HepG2 (cell line): ENCODE measurements at regions not wholly inside any gene's neighbourhood (a gene's known extent, or its start where the extent isn't known, plus 50 kb on each side); places are given as distances from the start of the nearest gene placed in this dataset.

Experiments used
- ATAC-seq: fragments of 200-7000 bp; cut with Tn5 transposase; 3 replicates; pipeline ENCODE4 v1.9.1; 2020; ENCODE audit warnings: mild to moderate bottlenecking, moderate library complexity
- BruUV-seq: library from RNA; stranded (reverse); fragments of 400-500 nt; replicated peaks from 2 replicates; lab custom pipeline; 2021; lab: Mats Ljungman, UMichigan
- CTCF ChIA-PET: fragments of 300-600 bp; formaldehyde crosslinking; extraction: SDS; loops from one replicate; lab custom pipeline; 2021; ENCODE audit warnings: low total read pairs, inconsistent platforms, low intra/inter-chr PET ratio; lab: Yijun Ruan, JAX
- POLR2A ChIA-PET: fragments of 350-600 bp; sonication (Branson Sonifier 250); formaldehyde crosslinking; loops from one replicate; lab custom pipeline; 2020; ENCODE audit warnings: antibody characterized with exemption, inconsistent platforms; lab: Yijun Ruan, JAX
- DNase-seq: peaks from one replicate; pipeline ENCODE4 v3.0.0-alpha.2; 2015; ENCODE audit warnings: low spot score
- FAIRE-seq: peaks from 3 replicates; lab custom pipeline; 2011; peaks lifted over from hg19 to GRCh38; lab: Jason Lieb, UNC
- H2AFZ ChIP-seq: one replicate; pipeline ENCODE4 v1.6.1; 2011; ENCODE audit warnings: low read length, inconsistent platforms
- H3K27ac ChIP-seq: fragments of 300-600 bp; 3 replicates; pipeline ENCODE4 v1.8.0; 2011; ENCODE audit warnings: mixed run types, mild to moderate bottlenecking, mixed read lengths, low read length, inconsistent platforms; ENCODE audit not compliant: insufficient read depth; ENCODE audit errors: extremely low read length
- H3K27me3 ChIP-seq, 2 experiments: fragments of 200-600 bp in 1 of 2; 2 replicates in 1 of 2; 3 replicates in 1 of 2; pipeline versions ENCODE4 v1.6.0 to v1.8.0; 2011; ENCODE audit warnings: low read length in 2 of 2, mild to moderate bottlenecking in 2 of 2, moderate library complexity in 2 of 2, inconsistent platforms in 1 of 2; ENCODE audit not compliant: insufficient read depth in 2 of 2, control insufficient read depth in 1 of 2
- H3K36me3 ChIP-seq, 2 experiments: fragments of 200-600 bp in 1 of 2; replicated peaks in 1 of 2; 2 replicates in 1 of 2; 3 replicates in 1 of 2; pipeline versions ENCODE4 v1.5.1 to v1.8.0; 2011; ENCODE audit warnings: low read length in 2 of 2, inconsistent platforms in 1 of 2; ENCODE audit not compliant: insufficient read depth in 2 of 2, control insufficient read depth in 1 of 2
- H3K4me1 ChIP-seq: 2 replicates; pipeline ENCODE4 v1.5.1; 2012; ENCODE audit warnings: low read length, inconsistent platforms; ENCODE audit not compliant: insufficient read depth
- H3K4me2 ChIP-seq: 2 replicates; pipeline ENCODE4 v1.6.0; 2011; ENCODE audit warnings: low read depth, low read length, inconsistent platforms
- H3K4me3 ChIP-seq, 3 experiments: fragments of 200-600 bp in 1 of 3; sonication (generic), shearing (Covaris generic) in 1 of 3; replicated peaks in 1 of 3; 2 replicates each; pipeline ENCODE4 v1.5.1; 2011 to 2016; ENCODE audit warnings: low read length in 3 of 3, inconsistent platforms in 2 of 3, low read depth in 2 of 3, mild to moderate bottlenecking in 2 of 3, control low read depth in 1 of 3, mixed read lengths in 1 of 3; ENCODE audit not compliant: insufficient read depth in 1 of 3
- H3K79me2 ChIP-seq: one replicate; pipeline ENCODE4 v1.6.1; 2011; ENCODE audit warnings: low read length, inconsistent platforms; ENCODE audit not compliant: insufficient read depth
- H3K9ac ChIP-seq: 2 replicates; pipeline ENCODE4 v1.6.0; 2011; ENCODE audit warnings: mild to moderate bottlenecking, low read depth, low read length, inconsistent platforms; ENCODE audit not compliant: insufficient read depth
- H3K9me3 ChIP-seq: 2 replicates; pipeline ENCODE4 v1.5.1; 2012; ENCODE audit warnings: mild to moderate bottlenecking, low read length
- H4K20me1 ChIP-seq: 2 replicates; pipeline ENCODE4 v1.6.0; 2011; ENCODE audit warnings: inconsistent platforms, mild to moderate bottlenecking, low read length, moderate library complexity; ENCODE audit not compliant: insufficient read depth
- CREB1 ChIP-seq, 2 experiments: fragments of 450-650 bp in 1 of 2; IDR thresholded peaks; 2 replicates each; pipeline ENCODE4 v1.6.1; 2016 to 2017; ENCODE audit warnings: control low read depth in 1 of 2, mild to moderate bottlenecking in 1 of 2, missing compliant biosample characterization in 1 of 2, missing genetic modification characterization in 1 of 2
- FUBP1 ChIP-seq: sonication (generic); formaldehyde crosslinking; IDR thresholded peaks from 2 replicates; pipeline ENCODE4 v1.5.1; 2020; ENCODE audit warnings: missing genetic modification reagents, mild to moderate bottlenecking, borderline replicate concordance
- GTF2F1 ChIP-seq: fragments of 150-350 bp; IDR thresholded peaks from 2 replicates; pipeline ENCODE4 v1.6.1; 2014; ENCODE audit warnings: low read length
- HHEX ChIP-seq: IDR thresholded peaks from 2 replicates; pipeline ENCODE4 v1.6.1; 2016; ENCODE audit warnings: control low read depth
- IRX3 ChIP-seq: sonication (generic); formaldehyde crosslinking; IDR thresholded peaks from 2 replicates; pipeline ENCODE4 v1.8.1; 2023; ENCODE audit warnings: mild to moderate bottlenecking, low read depth, missing genetic modification reagents, borderline replicate concordance
- MEIS2 ChIP-seq: sonication (generic); formaldehyde crosslinking; IDR thresholded peaks from 2 replicates; pipeline ENCODE4 v1.9.0; 2021; ENCODE audit warnings: mild to moderate bottlenecking, missing genetic modification reagents
- NFYB ChIP-seq: sonication (generic); formaldehyde crosslinking; IDR thresholded peaks from 2 replicates; pipeline ENCODE4 v1.4.0; 2020; ENCODE audit warnings: missing genetic modification reagents
- STAT5B ChIP-seq: sonication (generic); formaldehyde crosslinking; IDR thresholded peaks from 2 replicates; pipeline ENCODE4 v1.4.0; 2020; ENCODE audit warnings: missing genetic modification reagents
- SUZ12 ChIP-seq: fragments of 150-350 bp; IDR thresholded peaks from 2 replicates; pipeline ENCODE4 v1.6.1; 2014; ENCODE audit warnings: low read depth, low read length
- TGIF2 ChIP-seq: IDR thresholded peaks from 2 replicates; pipeline ENCODE4 v1.6.1; 2016; ENCODE audit warnings: control low read depth, missing compliant biosample characterization
- TRIM24 ChIP-seq: sonication (generic); formaldehyde crosslinking; IDR thresholded peaks from 2 replicates; pipeline ENCODE4 v1.8.0; 2022; ENCODE audit warnings: mild to moderate bottlenecking, missing genetic modification reagents
- ZFAT ChIP-seq: sonication (generic); formaldehyde crosslinking; conservative IDR thresholded peaks from 2 replicates; pipeline ENCODE4 v1.8.1; 2023; ENCODE audit warnings: missing genetic modification reagents, inconsistent platforms
- ZNF512 ChIP-seq: sonication (generic); formaldehyde crosslinking; IDR thresholded peaks from 2 replicates; pipeline ENCODE4 v1.4.0; 2020; ENCODE audit warnings: mild to moderate bottlenecking, missing genetic modification reagents
- ZNF552 ChIP-seq: sonication (generic); formaldehyde crosslinking; IDR thresholded peaks from 2 replicates; pipeline ENCODE4 v1.9.0; 2022; ENCODE audit warnings: missing genetic modification reagents, mild to moderate bottlenecking, borderline replicate concordance
- ZNF564 ChIP-seq: sonication (generic); formaldehyde crosslinking; IDR thresholded peaks from 2 replicates; pipeline ENCODE4 v1.8.1; 2023; ENCODE audit warnings: mild to moderate bottlenecking, missing genetic modification reagents
- ZNF749 ChIP-seq: sonication (generic); formaldehyde crosslinking; IDR thresholded peaks from 2 replicates; pipeline ENCODE4 v1.8.0; 2022; ENCODE audit warnings: mild to moderate bottlenecking, missing genetic modification reagents, moderate library complexity, borderline replicate concordance
- in situ Hi-C: cut with HindIII; loops from 2 replicates; pipeline ENCODE4 v1.10.0; 2017; ENCODE audit warnings: low pct_unique_long_range_greater_than_20kb; ENCODE audit not compliant: extremely low pct_ligation_motif_present
- intact Hi-C: fragments of 100-400 bp; cut with micrococcal nuclease; formaldehyde crosslinking; loops from one replicate; pipeline ENCODE4 v1.10.0; 2022; ENCODE audit not compliant: unreplicated experiment
- TF ChIP-seq, protein P1 (sequence below): sonication (generic); formaldehyde crosslinking; IDR thresholded peaks from 2 replicates; pipeline ENCODE4 v1.5.0; 2020; ENCODE audit warnings: missing genetic modification reagents, mild to moderate bottlenecking, borderline replicate concordance
- TF ChIP-seq, protein P2 (sequence below): fragments of 450-650 bp; IDR thresholded peaks from 2 replicates; pipeline ENCODE4 v1.6.1; 2017
- TF ChIP-seq, protein P3 (sequence below): sonication (generic); formaldehyde crosslinking; IDR thresholded peaks from 2 replicates; pipeline ENCODE4 v1.5.1; 2020; ENCODE audit warnings: missing genetic modification reagents, mild to moderate bottlenecking, borderline replicate concordance

DNA sequence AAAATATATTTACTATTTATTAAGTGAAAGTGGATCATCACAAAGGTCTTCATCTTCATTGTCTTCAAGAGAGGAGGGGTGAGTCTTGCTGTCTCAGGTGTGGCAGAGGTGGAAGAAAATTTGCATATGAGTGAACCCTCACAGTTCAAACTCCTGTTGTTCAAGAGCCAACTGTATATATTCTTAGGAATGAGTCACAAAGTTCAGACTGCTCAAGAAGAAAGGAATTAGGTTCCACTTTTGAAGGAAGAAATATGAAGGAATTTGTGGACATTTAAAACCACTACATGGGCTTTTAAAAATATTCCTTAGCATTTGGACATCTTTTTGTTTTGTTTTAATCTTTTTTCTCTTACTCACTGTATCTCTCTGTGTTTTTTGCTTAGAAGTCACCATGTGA lies 212.6 kb downstream of the INSIG2 start:
- no peaks in the 10 kb centered on the region for H3K79me2 ChIP-seq
- no peaks in the 10 kb centered on the region for H3K36me3 ChIP-seq
- intact Hi-C loops: no loop called here
- H3K4me3 ChIP-seq: no peak overlapping the region
- BruUV-seq: no TSS peak
- H3K9ac ChIP-seq: no peak overlapping the region
- FAIRE-seq (no peak), ATAC-seq (no peak), DNase-seq (no peak)
- no peak overlapping the region for H3K4me2 ChIP-seq
- CTCF ChIA-PET: no interaction called here
- no peak overlapping the region for H2AFZ ChIP-seq
- no peaks in the 10 kb centered on the region for H4K20me1 ChIP-seq
- in situ Hi-C loops: no loop called here
- no peak overlapping the region for H3K27ac ChIP-seq
- POLR2A ChIA-PET: no interaction called here
- no peaks in the 10 kb centered on the region for H3K4me1 ChIP-seq
- H3K9me3 ChIP-seq: peaks cover 10% of the 10 kb centered on the region; the same call in 1 of the 2 replicates
- H3K27me3 ChIP-seq: no peaks in the 10 kb centered on the region
- TF ChIP-seq, protein P1, sequence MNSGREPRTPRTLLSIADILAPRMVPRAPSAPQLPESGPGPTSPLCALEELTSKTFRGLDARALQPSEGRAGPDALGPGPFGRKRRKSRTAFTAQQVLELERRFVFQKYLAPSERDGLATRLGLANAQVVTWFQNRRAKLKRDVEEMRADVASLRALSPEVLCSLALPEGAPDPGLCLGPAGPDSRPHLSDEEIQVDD (CRISPR knock-in tag): no peak
- TF ChIP-seq TRIM24 (CRISPR knock-in tag): no peak
- TF ChIP-seq TGIF2 (CRISPR knock-in tag): no peak
- TF ChIP-seq ZNF512 (CRISPR knock-in tag): no peak
- no peak for TF ChIP-seq IRX3 (CRISPR knock-in tag)
- TF ChIP-seq ZNF749 (CRISPR knock-in tag): no peak
- no peak for TF ChIP-seq HHEX (CRISPR knock-in tag)
- TF ChIP-seq NFYB (CRISPR knock-in tag): no peak
- TF ChIP-seq ZNF564 (CRISPR knock-in tag): no peak
- TF ChIP-seq STAT5B (CRISPR knock-in tag): no peak
- TF ChIP-seq FUBP1 (CRISPR knock-in tag): no peak
- TF ChIP-seq ZFAT: no peak
- no peak for TF ChIP-seq ZNF552 (CRISPR knock-in tag)
- no peak for TF ChIP-seq GTF2F1
- TF ChIP-seq, protein P2, sequence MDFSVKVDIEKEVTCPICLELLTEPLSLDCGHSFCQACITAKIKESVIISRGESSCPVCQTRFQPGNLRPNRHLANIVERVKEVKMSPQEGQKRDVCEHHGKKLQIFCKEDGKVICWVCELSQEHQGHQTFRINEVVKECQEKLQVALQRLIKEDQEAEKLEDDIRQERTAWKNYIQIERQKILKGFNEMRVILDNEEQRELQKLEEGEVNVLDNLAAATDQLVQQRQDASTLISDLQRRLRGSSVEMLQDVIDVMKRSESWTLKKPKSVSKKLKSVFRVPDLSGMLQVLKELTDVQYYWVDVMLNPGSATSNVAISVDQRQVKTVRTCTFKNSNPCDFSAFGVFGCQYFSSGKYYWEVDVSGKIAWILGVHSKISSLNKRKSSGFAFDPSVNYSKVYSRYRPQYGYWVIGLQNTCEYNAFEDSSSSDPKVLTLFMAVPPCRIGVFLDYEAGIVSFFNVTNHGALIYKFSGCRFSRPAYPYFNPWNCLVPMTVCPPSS: no peak
- no peak for TF ChIP-seq CREB1 (IDR thresholded peaks at IDR 0.05)
- no peak for TF ChIP-seq CREB1 (CRISPR knock-in tag; IDR thresholded peaks at IDR 0.05)
- TF ChIP-seq, protein P3, sequence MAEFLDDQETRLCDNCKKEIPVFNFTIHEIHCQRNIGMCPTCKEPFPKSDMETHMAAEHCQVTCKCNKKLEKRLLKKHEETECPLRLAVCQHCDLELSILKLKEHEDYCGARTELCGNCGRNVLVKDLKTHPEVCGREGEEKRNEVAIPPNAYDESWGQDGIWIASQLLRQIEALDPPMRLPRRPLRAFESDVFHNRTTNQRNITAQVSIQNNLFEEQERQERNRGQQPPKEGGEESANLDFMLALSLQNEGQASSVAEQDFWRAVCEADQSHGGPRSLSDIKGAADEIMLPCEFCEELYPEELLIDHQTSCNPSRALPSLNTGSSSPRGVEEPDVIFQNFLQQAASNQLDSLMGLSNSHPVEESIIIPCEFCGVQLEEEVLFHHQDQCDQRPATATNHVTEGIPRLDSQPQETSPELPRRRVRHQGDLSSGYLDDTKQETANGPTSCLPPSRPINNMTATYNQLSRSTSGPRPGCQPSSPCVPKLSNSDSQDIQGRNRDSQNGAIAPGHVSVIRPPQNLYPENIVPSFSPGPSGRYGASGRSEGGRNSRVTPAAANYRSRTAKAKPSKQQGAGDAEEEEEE (CRISPR knock-in tag): no peak
- TF ChIP-seq SUZ12: no peak
- no peak for TF ChIP-seq MEIS2
